Neuronal stem cell (in vitro differentiated cells): ENCODE measurements at regions not wholly inside any gene's neighbourhood (a gene's known extent, or its start where the extent isn't known, plus 50 kb on each side); places are given as distances from the start of the nearest gene placed in this dataset.
"Not testable (repeated sequence)": the region's sequence is repeated elsewhere in the genome, so short reads cannot be mapped to it uniquely, and the experiment has no call there.

Experiments
- DNase-seq: peaks from one replicate; pipeline ENCODE4 v3.0.0-alpha.2; 2013; ENCODE audit warnings: low spot score
- H2AFZ ChIP-seq: one replicate; pipeline ENCODE4 v1.6.1; 2013; ENCODE audit warnings: mild to moderate bottlenecking, low read length, inconsistent platforms
- H2AK5ac ChIP-seq: 2 replicates; pipeline ENCODE4 v1.6.1; 2013; ENCODE audit warnings: low read depth, mild to moderate bottlenecking, inconsistent platforms, low read length, moderate library complexity, mixed read lengths
- H2BK120ac ChIP-seq: 2 replicates; pipeline ENCODE4 v1.6.1; 2013; ENCODE audit warnings: low read depth, mild to moderate bottlenecking, inconsistent platforms, low read length, moderate library complexity, mixed read lengths
- H2BK12ac ChIP-seq: one replicate; pipeline ENCODE4 v1.6.1; 2013; ENCODE audit warnings: low read length, inconsistent platforms
- H2BK15ac ChIP-seq: 2 replicates; pipeline ENCODE4 v1.6.1; 2013; ENCODE audit warnings: mild to moderate bottlenecking, low read length, inconsistent platforms, mixed read lengths
- H2BK5ac ChIP-seq: one replicate; pipeline ENCODE4 v1.6.1; 2013; ENCODE audit warnings: inconsistent platforms, mild to moderate bottlenecking, low read length, moderate library complexity
- H3K14ac ChIP-seq: one replicate; pipeline ENCODE4 v1.6.1; 2013; ENCODE audit warnings: low read length, inconsistent platforms
- H3K18ac ChIP-seq: 2 replicates; pipeline ENCODE4 v1.6.1; 2013; ENCODE audit warnings: low read length, inconsistent platforms
- H3K23ac ChIP-seq: 2 replicates; pipeline ENCODE4 v1.6.1; 2013; ENCODE audit warnings: low read depth, mild to moderate bottlenecking, mixed read lengths, low read length, inconsistent platforms; ENCODE audit not compliant: poor library complexity
- H3K27ac ChIP-seq: replicated peaks from 3 replicates; pipeline ENCODE4 v1.5.1; 2013; ENCODE audit warnings: low read length, inconsistent platforms
- H3K27me3 ChIP-seq, 3 experiments: 2 replicates each; pipeline ENCODE4 v1.6.1; 2013; ENCODE audit warnings: low read length in 3 of 3, mild to moderate bottlenecking in 2 of 3, inconsistent platforms in 1 of 3, low read depth in 1 of 3, mixed read lengths in 1 of 3, moderate library complexity in 1 of 3; ENCODE audit not compliant: control insufficient read depth in 3 of 3, insufficient read depth in 3 of 3
- H3K36me3 ChIP-seq, 2 donors: replicated peaks in 1 of 2; 2 replicates each; pipeline ENCODE4 v1.6.1; 2013; ENCODE audit warnings: low read length in 2 of 2; ENCODE audit not compliant: control insufficient read depth in 2 of 2, insufficient read depth in 2 of 2
- H3K4ac ChIP-seq: 2 replicates; pipeline ENCODE4 v1.6.1; 2013; ENCODE audit warnings: inconsistent platforms, mild to moderate bottlenecking, low read length, moderate library complexity
- H3K4me1 ChIP-seq, 2 donors: 1 replicate in 1 of 2; 2 replicates in 1 of 2; pipeline ENCODE4 v1.6.1; 2013; ENCODE audit warnings: low read length in 2 of 2, low read depth in 1 of 2; ENCODE audit not compliant: control insufficient read depth in 2 of 2, insufficient read depth in 1 of 2
- H3K4me2 ChIP-seq: one replicate; pipeline ENCODE4 v1.6.1; 2013; ENCODE audit warnings: mild to moderate bottlenecking, low read length, inconsistent platforms; ENCODE audit not compliant: insufficient read depth, poor library complexity, severe bottlenecking
- H3K4me3 ChIP-seq, 2 donors: 2 replicates each; pipeline ENCODE4 v1.5.1; 2013; ENCODE audit warnings: low read length in 2 of 2, mild to moderate bottlenecking in 2 of 2, inconsistent platforms in 1 of 2, moderate library complexity in 1 of 2
- H3K79me1 ChIP-seq: one replicate; pipeline ENCODE4 v1.6.1; 2013; ENCODE audit warnings: low read depth, mild to moderate bottlenecking, inconsistent platforms, low read length, moderate library complexity
- H3K9ac ChIP-seq: one replicate; pipeline ENCODE4 v1.6.1; 2013; ENCODE audit warnings: mild to moderate bottlenecking, low read depth, low read length, inconsistent platforms; ENCODE audit not compliant: poor library complexity
- H3K9me3 ChIP-seq, 2 donors: replicated peaks in 1 of 2; 2 replicates each; pipeline versions ENCODE3 to v1.6.1; 2013; ENCODE audit warnings: low read length in 2 of 2, mild to moderate bottlenecking in 2 of 2, inconsistent platforms in 1 of 2, low read depth in 1 of 2, mixed read lengths in 1 of 2, moderate library complexity in 1 of 2; ENCODE audit not compliant: control insufficient read depth in 2 of 2, insufficient read depth in 1 of 2
- H4K8ac ChIP-seq: one replicate; pipeline ENCODE4 v1.6.1; 2013; ENCODE audit warnings: low read depth, mild to moderate bottlenecking, inconsistent platforms, low read length, moderate library complexity
- H4K91ac ChIP-seq: one replicate; pipeline ENCODE4 v1.6.1; 2013; ENCODE audit warnings: low read length, low read depth, mild to moderate bottlenecking, inconsistent platforms; ENCODE audit not compliant: poor library complexity
- WGBS, 2 donors: extraction: QIAGEN DNeasy Blood & Tissue Kit; methylation state at CpG; one replicate each; pipeline ENCODE4 v1.1.7; 2013; ENCODE audit warnings: missing lambda C conversion rate in 2 of 2, mixed read lengths in 1 of 2; ENCODE audit not compliant: insufficient read length in 2 of 2, insufficient replicate concordance in 1 of 2; ENCODE audit errors: extremely low coverage in 2 of 2; 5-methylcytosine and 5-hydroxymethylcytosine counted together

DNA sequence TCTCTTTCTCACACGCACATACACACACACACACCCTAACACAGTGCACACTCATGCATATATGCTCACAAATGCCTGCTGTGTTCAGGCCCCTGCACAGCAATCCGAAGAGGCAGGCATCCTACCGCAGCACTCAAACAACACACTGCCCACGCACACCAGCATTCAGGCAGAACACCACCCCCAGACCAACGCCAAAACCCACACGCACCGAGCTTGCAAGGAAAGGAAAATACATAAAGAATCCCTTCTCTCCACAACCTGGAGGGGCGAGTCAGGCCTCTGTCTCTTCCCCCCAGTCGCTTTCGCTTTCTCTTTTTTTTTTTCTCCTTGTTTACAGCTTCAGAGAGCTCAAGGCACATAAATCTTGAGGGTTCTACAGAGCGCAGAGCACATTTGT is 968.4 kb upstream of the DEFB115 start:
- not testable (repeated sequence) for H3K27ac ChIP-seq, H3K4ac ChIP-seq, H3K9ac ChIP-seq, H4K91ac ChIP-seq, H2BK120ac ChIP-seq, H3K9me3 ChIP-seq, H3K27me3 ChIP-seq, H4K8ac ChIP-seq, H3K4me3 ChIP-seq, H2BK15ac ChIP-seq, H3K4me2 ChIP-seq, H3K18ac ChIP-seq, H2BK5ac ChIP-seq, H2BK12ac ChIP-seq, H3K14ac ChIP-seq, H3K4me1 ChIP-seq, H2AK5ac ChIP-seq, DNase-seq, H3K79me1 ChIP-seq, H3K23ac ChIP-seq, H3K36me3 ChIP-seq, H2AFZ ChIP-seq
- WGBS, 2 donors = no CpG with 5 or more reads among the region's 11 CpGs

DNA sequence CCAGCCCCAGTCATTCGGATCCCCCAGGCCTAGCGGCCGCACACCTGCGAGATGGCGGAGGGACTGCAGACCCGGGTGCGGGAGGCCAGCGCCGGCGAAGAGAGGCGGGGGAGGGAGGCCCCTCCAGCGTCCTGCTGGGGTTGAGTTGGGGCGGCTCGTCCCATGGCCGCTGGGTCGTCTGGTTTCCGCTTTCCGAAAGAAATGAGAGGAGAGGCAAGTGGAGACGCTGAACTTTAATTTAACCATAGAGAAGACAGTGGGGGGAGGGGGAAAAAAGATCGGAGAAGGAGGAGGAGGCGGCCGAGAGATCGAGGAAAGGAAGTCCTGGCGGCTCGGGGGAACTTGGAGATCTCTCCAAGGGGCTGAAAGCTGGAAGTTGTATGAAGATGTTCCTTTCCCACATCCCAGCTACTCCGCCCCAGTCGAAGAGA is 967.7 kb upstream of the DEFB115 start:
- not testable (repeated sequence) for H2BK120ac ChIP-seq, H3K27me3 ChIP-seq, H3K9ac ChIP-seq, H2AK5ac ChIP-seq, H3K79me1 ChIP-seq, H2BK5ac ChIP-seq, H3K18ac ChIP-seq, H3K4ac ChIP-seq, H3K14ac ChIP-seq, H2BK15ac ChIP-seq, H3K27ac ChIP-seq, H2AFZ ChIP-seq, H4K91ac ChIP-seq, H3K36me3 ChIP-seq, DNase-seq, H4K8ac ChIP-seq, H3K9me3 ChIP-seq, H3K4me2 ChIP-seq, H3K4me3 ChIP-seq, H2BK12ac ChIP-seq, H3K23ac ChIP-seq, H3K4me1 ChIP-seq
- no CpG with 5 or more reads among the region's 27 CpGs for whole genome bisulfite sequencing, 2 donors

DNA sequence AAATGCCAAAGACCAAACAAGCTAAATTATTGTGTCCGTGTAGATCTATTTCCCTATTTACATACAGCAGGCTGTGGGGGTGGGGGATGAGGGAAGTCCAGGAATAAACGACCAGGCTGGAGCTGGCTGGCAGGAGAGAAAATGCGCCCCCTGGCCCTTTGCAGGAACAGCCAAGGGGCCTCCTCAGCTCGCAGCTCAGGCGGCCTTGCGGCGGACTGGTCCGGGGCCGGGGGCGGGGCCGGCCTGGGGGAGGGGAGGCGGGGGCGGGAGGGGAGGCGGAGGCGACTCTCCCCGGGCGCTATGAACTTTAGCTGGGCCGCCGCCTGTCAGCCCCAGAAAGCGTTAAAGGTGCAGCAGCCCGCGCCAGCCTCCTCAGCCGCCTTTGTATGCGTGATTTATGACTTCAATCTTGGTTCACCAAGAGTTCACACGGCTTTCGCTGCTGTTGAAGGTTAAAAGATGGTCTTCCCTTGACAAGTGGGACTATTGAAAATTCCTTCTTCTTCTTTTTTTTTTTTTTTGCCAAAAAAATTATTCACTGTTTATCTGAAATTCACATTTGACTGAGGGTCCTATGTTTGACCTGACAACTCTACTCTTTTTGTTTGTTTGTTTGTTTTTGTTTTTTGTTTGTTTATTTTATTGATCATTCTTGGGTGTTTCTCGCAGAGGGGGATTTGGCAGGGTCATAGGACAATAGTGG is 967.0 kb upstream of the DEFB115 start:
- not testable (repeated sequence) for DNase-seq, H2BK15ac ChIP-seq, H2AFZ ChIP-seq, H3K14ac ChIP-seq, H3K4me2 ChIP-seq, H3K4me1 ChIP-seq, H3K23ac ChIP-seq, H3K9me3 ChIP-seq, H3K27ac ChIP-seq, H3K27me3 ChIP-seq, H3K4me3 ChIP-seq, H4K91ac ChIP-seq, H3K9ac ChIP-seq, H3K36me3 ChIP-seq, H3K4ac ChIP-seq, H3K18ac ChIP-seq, H2BK12ac ChIP-seq, H4K8ac ChIP-seq, H3K79me1 ChIP-seq, H2BK120ac ChIP-seq, H2AK5ac ChIP-seq, H2BK5ac ChIP-seq
- no CpG with 5 or more reads among the region's 27 CpGs for WGBS, 2 donors

GRCh38 chr20:30291064-30291379 is 966.4 kb upstream of the DEFB115 start:
- not testable (repeated sequence) for H2AK5ac ChIP-seq, H4K8ac ChIP-seq, H3K4me2 ChIP-seq, H2BK120ac ChIP-seq, H2BK15ac ChIP-seq, H3K27ac ChIP-seq, H4K91ac ChIP-seq, H3K4ac ChIP-seq, H3K27me3 ChIP-seq, H3K14ac ChIP-seq, H3K4me3 ChIP-seq, H3K9ac ChIP-seq, H3K23ac ChIP-seq, H2BK5ac ChIP-seq, H3K36me3 ChIP-seq, H3K18ac ChIP-seq, H2BK12ac ChIP-seq, H3K4me1 ChIP-seq, H3K9me3 ChIP-seq, H2AFZ ChIP-seq, DNase-seq, H3K79me1 ChIP-seq
- no CpG with 5 or more reads among the region's 4 CpGs for WGBS, 2 donors
